NCI-H524 (cell line): ENCODE measurements at regions not wholly inside any gene's neighbourhood (a gene's known extent, or its start where the extent isn't known, plus 50 kb on each side); places are given as distances from the start of the nearest gene placed in this dataset.
"Not testable (repeated sequence)": the region's sequence is repeated elsewhere in the genome, so short reads cannot be mapped to it uniquely, and the experiment has no call there.

Source experiments
- DNase-seq, 2 experiments: peaks; one replicate each; lab custom pipeline; 2025; lab: John Stamatoyannopoulos, UW

DNA sequence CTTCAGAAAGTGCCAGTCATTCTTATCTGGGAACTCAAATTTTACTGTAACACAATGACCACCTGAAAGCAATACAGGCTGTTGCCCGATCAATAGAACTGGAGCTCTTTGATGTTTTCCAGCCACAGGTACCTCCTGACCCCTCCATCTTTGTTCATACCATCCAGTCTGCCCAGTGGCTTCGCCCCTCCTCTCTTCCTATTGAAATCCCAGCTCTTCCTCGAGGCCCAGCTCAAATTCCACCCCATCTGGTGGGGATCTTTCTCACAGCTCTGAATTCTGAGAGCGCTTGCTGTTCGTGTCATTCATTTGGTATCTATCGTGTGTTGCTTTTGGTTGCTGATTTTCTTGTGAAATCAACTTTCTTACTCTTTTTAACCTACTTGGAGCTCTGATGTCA is 87.9 kb upstream of the CNKSR3 start:
- no peak for DNase-seq

DNA sequence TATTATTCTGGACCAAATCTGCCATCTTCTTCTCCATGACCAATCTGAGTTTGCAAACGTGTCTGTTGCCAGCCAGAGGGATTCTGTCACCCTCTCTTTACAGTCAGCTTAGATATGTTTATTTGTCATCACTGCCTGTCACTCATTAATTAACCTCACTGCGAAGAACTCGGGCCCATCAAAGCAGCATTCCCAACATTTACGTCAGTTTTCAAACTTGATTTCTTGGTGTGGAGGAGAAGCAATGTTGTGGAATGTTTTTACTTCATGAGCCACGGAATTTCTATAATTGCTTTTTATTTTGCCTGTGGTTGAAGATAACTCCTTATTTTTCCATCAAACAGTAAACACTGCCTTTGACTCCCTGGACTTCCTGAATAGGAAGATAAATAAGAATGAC is 91.8 kb upstream of the CNKSR3 start:
- no peak for DNase-seq

DNA sequence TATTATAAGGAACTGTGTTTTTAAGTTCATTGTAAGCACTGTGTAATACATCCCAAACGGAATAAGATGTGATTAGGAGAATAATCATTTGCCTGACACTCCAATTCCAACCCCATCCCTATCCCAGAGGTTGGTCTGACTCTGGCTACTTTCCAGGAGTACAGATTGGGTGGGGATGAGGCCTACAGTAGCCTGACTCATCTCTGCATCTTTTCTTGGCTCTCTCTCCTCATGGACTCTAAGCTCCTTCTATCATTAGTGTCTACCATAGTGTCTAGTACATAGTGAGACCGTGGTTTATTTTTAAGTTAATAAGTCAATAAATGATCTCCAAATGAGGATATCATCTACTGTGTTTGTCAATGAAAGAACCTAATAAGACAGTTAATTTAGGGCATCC is 92.2 kb upstream of the CNKSR3 start:
- DNase-seq = no peak

DNA sequence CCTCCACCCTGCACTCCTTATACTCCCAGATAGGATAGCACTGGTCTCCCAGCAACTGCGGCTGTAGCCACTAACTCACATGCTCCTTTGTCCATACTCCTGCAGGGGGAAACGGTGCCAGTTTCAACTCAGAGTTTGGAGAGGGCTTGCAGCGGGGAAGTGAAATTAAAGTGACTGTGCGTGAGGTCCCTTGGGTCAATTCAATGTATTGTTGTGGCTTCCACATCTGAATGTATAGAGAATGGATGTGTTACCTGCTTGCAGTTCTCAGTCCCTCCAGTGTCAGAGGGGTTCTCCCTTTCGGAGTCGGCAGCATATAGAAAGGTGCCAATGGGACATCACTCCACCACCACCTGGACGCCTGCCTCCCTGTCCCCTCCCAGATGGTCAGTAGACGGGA is 93.6 kb upstream of the CNKSR3 start:
- DNase-seq = no peak

DNA sequence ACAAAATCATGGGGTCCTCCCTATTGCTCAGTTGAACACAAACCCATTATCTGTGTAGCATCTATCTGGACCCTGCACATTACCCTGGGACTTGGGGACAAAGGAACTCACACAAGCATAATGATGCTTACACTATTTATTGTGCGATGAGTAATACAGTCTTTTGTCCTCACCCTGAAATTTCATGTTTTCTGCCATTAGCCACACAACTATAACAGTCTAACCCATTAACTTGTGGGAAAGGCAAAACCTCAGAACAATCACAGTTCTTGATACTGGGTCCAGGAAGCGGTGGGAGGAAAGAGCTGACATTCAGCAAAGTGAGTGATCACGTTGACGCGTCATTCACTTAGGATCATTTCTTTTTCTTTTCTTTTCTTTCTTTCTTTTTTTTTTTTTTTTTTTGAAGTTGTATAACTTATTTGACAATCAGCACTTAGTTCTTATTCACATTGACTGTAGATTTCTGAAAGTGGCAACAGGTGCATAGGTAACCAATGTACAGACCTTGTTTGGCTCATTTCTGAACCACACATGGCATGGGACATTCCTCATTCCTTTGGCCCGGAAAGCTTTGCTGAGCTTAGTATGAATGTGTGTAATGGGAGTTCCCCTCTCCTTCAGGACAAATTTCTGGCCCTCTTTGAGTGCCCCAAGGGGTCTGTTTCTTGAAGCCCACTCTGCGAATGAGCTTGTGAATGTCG is 94.8 kb upstream of the CNKSR3 start:
- DNase-seq = no peak

DNA sequence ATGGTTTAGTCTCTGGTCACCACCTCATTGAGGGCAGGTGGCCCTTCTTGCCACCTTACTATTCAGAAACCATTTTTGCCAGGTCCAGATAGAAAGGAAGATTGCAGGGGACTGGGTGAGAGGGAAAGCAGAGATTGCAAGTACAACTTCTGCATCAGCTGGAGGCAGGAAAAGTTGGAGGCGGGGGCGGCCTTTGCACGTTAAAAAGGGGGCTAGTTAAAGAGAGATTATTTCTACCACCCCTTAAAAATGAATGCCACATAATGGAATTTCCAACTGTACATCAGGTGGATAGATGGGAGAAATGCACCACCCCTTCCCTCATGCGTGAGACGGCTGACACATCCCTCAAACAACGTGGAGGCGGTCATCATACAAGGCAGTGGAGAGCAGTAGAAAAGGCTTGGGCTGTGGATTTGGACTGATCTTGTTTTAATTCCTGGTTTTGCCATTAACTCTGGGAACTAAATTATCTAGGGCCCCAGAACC is 95.4 kb upstream of the CNKSR3 start:
- no peak for DNase-seq

DNA sequence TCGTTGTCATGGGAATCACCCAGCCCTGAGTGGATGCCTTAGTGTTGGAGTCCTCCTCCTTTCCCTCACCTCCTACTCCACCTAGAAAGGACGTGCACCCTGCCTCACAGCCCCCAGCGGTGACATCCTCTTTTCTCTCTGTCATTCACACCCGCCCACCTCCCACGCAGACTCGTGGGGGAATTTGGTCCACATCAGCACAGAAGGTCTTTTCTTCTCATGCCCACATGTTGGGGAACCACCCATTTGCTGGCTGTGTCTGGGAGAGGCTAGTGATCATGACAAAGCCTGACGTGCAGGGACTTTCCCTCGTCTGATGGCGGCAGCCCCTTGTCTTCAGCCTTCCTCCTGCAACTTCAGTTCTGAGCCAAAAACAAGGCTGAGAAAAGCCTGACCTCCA is 96.0 kb upstream of the CNKSR3 start:
- DNase-seq = no peak

DNA sequence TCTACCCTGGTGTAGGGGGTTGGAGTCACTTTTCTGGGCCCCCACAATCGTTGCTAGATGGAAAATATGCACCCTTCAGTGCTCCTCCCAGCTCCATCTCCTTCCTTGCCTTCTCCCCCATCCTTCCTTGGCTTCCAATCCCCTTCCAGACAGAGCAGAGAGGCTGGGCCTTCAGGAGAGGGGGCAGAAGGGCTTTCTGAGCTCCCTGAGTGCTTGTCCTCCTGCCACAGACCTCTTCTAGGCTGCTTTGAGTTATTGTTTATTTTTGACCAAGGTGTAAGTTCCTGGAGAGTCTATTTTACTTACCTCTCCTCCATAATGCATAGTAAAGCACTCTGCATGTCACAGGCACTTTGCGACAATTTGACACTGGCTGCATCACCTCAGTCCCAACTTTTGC is 96.4 kb upstream of the CNKSR3 start:
- DNase-seq = no peak

DNA sequence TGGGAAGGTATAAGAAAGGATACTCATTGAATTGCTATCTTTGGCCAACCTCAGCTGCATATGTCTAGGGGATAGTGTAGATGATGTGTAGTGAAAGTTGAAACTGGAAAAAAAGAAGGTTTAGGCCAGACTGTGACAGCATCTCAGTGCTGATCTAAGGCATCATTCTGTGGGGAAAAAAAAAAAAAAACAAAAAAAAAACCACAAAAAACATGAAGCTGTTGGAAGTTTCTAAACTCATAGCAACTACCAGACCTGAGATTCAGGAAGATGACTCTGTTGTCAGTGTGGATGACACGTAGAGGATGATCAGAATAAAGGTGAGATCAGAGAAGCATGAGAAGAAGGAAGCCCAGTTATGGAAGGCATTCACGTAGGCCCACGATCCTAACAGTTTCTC is 100.8 kb upstream of the CNKSR3 start:
- no peak for DNase-seq

DNA sequence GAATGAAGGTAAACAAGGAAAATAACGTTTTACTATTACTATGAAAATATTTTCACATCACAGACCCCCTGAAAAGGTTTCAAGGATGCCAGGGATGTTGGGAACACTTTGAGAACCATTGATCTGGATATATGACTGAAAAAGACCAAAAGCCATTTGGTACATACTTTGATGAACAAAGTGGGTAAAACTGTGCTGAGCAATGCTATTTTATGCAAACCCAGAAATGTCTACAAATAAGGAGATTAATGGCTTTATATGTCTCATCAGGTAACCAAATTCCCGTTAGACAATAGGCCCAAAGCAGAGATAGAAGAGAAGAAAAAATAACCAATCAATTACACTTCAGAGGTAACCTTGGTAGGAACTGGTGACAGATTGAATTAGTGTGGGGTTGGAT is 101.4 kb upstream of the CNKSR3 start:
- no peak for DNase-seq

DNA sequence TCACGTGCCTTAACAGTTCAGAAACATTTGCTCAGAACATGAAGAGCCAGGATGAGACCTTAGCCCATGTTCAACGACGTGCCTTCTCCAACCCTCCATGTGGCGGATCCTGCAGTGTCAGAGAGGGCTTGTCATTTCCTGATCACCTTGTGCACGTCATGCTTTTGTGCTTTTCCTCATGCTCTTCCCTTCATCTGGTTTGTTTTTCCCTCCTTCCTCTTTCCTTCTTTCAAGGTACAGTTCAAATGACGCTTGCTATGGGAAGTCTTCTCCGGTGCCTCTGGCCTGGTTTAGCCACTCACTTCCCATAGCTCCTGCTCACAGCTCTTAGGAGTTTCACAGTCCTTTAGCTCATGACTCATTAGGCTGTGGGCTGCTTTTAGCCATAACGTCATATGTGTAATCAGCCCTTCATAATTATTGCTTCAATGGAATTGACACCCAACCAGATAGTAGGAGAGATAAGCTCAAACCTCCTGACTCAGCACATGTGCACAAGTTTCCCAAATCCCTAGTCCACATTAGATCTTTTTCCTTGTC is 102.7 kb upstream of the CNKSR3 start:
- DNase-seq = no peak

DNA sequence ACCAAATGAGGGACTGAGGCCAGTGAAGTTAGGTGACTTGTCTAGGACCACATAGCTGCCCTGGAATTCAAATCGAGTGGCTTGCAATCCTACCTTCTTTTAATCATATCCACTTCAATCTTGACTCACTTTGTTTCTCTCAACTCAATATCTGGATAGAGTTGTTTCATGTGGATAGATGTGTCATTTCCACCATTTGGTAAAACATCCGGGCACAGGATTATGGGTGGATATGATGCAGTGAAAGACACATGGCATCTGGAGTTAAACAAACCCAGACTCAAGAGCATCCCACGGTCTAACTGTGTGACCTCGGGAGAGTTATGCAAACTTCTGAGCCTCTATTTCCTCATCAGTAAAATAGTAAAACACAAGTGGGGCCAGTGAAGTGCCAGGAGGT is 103.6 kb upstream of the CNKSR3 start:
- no peak for DNase-seq

DNA sequence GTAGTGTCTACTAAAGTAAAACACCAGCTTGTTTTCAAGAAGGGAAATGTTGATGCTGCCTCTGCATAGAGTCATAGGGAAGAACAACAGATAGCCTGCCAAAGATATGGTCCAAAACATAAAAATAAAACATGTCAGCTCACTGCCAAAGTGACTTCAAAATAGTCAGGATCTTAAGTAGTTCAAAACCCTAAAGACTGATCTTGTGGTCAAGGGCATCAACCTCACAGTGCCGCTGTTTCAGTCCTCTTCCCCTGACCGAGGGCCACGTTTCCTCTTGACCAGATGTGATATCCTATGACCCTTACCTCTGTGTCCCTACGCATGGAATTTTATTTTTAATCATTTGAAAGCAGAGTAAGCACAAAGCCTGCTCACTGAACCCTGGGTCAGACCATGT is 104.2 kb upstream of the CNKSR3 start:
- DNase-seq = no peak

DNA sequence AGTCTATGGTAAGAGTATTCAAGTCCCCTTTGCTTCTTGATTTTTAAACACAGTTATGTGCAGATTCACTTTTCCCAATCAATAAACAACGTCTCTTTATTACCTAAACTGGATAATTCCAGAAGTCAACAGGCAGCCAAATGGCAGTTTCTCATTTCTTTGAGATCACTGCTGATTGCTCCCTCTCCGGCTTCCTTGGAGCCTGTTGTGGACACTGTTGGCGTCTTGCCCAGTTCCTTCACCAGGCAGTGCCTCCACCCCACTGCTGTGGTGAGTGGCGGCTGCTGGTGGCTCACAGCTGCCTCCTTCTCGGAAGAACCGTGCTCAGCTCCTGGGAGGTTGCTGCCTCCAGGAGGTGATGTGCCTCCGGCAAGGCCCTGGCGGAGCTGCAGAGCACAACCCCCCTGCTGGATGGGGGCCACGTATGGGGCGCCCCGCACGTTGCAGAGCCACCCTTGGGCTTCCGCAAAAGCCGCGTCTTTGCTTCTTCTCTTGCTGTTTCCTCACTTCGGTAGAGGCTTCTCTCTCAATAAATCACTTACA is 105.1 kb upstream of the CNKSR3 start:
- peak in 1 of 2 experiments; percentile 56 for DNase-seq

DNA sequence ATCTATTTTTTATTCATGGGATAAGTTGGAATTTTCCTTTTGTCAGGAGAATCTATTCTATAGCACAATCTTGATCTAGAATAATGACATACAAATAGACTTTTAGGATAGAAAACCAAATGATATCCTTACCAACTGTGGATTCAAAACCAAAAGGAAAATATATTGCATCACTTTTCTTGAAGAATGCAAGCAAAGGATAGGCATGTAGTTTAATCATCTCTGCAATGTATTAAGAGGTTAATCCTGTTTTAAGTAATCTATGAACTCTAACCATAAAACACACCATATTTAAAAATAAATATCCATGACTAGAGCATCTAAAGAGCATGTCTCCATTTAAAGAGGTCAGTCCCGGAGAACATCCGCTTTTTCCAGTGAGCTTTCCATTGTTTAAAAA is 106.7 kb upstream of the CNKSR3 start:
- no peak for DNase-seq

DNA sequence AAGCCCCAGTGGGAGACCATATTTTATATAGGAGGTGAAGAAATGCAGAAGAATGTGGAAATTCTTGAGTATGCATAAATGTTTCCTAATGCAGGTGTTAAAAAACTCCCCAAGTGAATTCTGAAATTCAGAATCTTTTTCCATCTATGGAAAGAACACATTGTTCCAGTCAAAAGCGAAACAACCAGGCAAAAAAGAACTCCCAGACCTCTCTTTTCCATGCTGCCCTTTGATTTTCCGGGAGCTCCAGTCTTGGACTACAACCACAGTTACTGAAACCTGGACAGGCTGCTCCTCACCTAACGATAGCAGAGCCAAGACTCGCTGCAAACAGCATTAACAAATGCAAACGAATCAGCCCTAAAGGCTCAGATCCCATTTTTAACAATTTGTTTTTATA is 108.7 kb upstream of the CNKSR3 start:
- DNase-seq = no peak

DNA sequence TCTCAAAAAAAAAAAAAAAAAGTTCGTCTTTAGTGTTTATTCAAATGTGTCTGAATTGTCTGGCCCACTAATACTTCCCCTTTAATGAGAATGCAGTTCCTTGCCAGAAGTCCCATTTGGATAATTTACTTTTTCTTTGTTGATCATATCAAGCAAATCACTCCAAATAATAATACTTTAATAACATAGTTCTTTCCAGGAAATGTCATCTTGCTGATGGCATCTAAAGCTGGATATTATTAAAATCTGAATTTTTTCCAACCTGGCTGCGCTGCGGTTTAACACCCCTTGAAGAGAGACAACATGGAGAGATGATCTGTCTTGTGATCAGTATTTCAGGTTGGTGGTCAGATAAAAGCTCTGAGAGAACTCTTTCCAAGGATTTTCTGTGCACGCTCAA is 111.2 kb upstream of the CNKSR3 start:
- no peak for DNase-seq

DNA sequence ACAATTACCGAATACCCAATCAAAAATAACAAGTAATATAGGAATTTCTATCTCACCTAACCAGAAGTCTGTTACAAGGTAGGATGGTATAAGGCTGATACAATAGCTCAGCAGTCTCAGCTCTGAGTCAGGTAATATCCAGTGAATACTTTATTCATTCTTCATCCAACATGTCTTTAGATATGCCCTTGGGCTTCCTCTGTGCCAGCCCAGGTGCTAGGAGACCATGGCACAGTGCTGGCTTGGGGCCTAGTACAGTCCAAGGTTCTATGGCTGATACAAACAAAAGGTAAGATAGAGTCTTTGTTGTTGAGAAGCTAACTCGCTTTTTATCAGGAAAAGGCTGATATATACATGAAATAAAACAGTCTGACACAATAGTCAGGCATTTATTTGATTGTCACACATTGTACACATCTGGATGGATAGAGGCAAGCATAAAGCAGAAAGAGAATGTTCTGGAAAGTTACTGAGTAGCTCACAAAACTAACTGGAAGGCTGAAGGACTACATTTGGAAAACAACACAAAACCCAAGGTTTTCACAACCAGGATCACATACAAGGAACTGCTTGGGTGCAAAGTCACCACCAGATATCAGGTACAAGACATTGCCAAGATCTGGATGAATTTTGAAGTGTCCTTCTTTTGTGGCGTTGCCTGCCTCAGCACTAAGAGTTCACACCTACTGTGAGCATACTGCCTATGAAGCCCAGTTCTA is 110.4 kb upstream of the SCAF8 start:
- DNase-seq = no peak

DNA sequence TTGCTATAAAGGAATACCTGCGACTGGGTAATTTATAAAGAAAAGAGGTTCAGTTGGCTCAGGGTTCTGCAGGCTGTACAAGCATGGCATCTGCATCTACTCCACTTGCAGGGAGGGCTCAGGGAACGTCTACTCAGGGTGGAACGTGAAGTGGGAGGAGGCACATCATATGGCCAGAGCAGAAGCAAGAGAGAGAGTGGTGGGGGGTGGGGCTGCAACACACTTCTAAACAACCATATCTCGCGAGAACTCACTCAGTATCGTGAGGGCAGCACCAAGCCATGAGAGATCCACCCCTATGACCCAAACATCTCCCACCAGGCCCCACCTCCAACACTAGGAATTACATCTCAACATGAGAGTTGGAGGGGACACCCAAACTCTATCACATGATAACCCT is 109.8 kb upstream of the SCAF8 start:
- no peak for DNase-seq

DNA sequence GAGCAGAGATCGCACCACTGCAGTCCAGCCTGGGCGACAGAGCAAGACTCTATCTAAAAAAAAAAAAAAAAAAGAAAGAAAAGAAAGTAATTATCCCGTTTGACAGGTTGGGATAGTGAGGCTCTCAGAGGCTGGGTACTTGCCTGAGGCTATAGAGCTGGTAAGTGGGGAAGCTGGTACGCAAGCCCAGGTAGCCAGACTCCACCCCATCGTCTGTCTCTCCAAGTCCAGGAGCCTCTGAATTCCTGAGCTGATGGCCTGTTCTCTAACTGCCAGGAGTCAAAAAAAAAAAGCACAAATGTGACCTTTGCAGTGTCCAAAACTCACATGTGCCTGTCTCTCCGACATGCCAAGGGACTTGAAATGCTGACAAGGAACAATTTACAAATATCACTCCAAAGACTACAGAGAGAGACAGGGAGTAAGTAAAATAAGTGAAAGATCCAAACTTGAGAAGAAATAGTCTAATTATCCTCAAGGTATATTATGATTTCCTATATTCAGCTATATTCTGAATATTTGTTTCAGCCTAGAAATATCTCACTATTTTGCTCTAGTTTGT is 109.1 kb upstream of the SCAF8 start:
- DNase-seq = no peak

DNA sequence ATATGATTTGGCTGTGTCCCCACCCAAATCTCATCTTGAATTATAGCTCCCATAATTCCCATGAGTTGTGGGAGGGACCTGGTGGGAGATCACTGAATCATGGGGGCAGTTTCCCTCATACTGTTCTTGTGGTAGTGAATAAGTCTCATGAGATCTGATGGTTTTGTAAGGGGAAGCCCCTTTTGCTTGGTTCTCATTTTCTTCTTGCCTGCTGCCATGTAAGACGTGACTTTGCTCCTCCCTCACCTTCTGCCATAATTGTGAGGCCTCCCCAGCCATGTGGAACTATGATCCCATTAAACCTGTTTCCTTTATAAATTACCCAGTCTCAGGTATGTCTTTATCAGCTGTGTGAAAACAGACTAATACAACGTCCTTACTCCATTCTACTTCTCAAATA is 108.5 kb upstream of the SCAF8 start:
- DNase-seq = not testable (repeated sequence)

DNA sequence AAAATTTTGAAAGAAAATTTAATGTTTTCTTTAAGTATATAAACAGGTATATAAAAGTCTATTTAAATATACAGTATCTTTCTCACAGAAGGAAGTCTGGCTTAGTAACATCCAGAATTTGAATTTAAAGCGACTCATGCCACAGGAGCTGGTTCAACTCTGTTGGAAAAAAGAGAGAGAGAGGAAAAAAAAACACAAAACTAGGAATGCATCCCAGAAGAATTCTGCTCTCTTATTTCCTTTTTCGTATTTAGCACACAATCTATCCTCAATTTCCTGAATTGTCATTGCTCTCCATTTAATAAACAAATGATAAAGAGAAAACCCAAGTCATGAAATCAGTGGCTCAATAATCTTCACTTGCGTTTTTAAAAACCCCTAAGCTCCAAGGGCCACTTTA is 107.5 kb upstream of the SCAF8 start:
- no peak for DNase-seq

DNA sequence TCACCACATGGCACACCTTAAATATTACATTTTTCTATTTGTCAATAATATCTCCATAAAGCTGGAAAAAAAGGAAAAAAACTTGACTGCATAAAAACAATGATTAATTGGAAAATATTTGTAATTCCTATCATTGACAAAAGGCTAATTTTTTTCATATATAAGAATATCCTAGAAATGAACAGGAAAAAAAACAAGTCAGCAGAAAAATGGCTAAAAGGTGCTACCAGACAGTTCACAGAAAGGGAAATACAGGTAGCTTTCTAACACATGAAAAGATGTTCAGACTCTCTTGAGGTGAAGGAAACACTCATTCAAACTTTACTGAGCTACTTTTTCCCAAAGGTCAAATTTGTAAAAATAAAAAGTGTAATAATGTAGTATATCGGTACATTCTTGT is 104.1 kb upstream of the SCAF8 start:
- no peak for DNase-seq
